ENCODE measurements at regions not wholly inside any gene's neighbourhood (a gene's known extent, or its start where the extent isn't known, plus 50 kb on each side); places are given as distances from the start of the nearest gene placed in this dataset.

GRCh38 chr5:125536582-125536981 lies 790.1 kb upstream of the ZNF608 start:
- no peak for TF ChIP-seq EZH2phosphoT487 (IDR thresholded peaks at IDR 0.05; ENCODE audit: borderline replicate concordance, low read depth, low read length)
- TF ChIP-seq CTCF (conservative IDR thresholded peaks at IDR 0.05; ENCODE audit: low read length): no peak
